Activated naive CD4-positive, alpha-beta T cell treated with anti-CD3 and anti-CD28 coated beads, Interleukin-2, amount 50 U/mL, for 24 hours (primary cell): ENCODE measurements at regions not wholly inside any gene's neighbourhood (a gene's known extent, or its start where the extent isn't known, plus 50 kb on each side); places are given as distances from the start of the nearest gene placed in this dataset.
"Not testable (repeated sequence)": the region's sequence is repeated elsewhere in the genome, so short reads cannot be mapped to it uniquely, and the experiment has no call there.

Experiments used
- H3K27ac Mint-ChIP-seq: one replicate; pipeline ENCODE4 v1.8.0; 2021; ENCODE audit warnings: mild to moderate bottlenecking, mixed read lengths
- H3K27me3 Mint-ChIP-seq: one replicate; pipeline ENCODE4 v1.8.0; 2021; ENCODE audit warnings: mixed read lengths
- H3K36me3 Mint-ChIP-seq: one replicate; pipeline ENCODE4 v1.8.0; 2021; ENCODE audit warnings: mixed read lengths
- H3K4me1 Mint-ChIP-seq: one replicate; pipeline ENCODE4 v1.8.0; 2021; ENCODE audit warnings: mixed read lengths
- H3K4me3 Mint-ChIP-seq: one replicate; pipeline ENCODE4 v1.8.0; 2021; ENCODE audit warnings: mild to moderate bottlenecking, mixed read lengths
- H3K9me3 Mint-ChIP-seq: one replicate; pipeline ENCODE4 v1.8.0; 2021; ENCODE audit warnings: mixed read lengths

DNA sequence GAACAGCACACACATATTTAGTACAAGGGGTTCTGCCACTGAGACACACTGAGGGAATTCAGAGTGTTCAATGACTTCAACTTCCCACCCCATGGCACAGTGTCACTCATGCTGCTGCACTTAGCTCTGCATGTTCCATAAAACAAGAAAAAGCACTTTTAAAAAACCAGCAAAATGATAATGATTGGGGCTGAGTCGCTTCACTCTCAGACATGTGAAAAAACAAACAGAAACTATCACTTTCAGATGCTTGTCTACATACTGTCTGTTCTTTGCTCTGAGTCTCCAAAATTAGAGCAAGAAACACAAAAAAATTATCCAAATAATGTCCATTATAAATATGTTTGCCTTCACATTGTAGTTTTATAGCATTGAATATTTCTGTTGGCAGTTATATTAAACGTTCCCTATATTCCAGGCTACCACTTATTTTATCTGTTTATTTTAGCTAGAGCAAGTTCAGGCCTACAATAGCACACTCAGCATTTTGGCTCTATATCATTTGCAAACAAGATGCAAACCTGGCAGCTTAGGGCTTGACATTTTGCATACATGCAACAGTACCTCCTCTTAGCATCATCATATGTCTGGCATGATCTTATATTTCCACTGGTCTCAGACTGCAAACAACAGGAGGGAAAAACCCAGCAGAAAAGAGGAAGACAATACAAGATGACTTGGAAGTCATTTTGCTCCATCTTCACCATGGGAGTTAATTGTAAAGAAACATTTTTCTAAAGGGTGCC, 398.8 kb downstream of the HACE1 start:
- H3K4me3 Mint-ChIP-seq, result no peak overlapping the region
- no peak overlapping the region for H3K27ac Mint-ChIP-seq
- no peaks in the 10 kb centered on the region for H3K9me3 Mint-ChIP-seq

DNA sequence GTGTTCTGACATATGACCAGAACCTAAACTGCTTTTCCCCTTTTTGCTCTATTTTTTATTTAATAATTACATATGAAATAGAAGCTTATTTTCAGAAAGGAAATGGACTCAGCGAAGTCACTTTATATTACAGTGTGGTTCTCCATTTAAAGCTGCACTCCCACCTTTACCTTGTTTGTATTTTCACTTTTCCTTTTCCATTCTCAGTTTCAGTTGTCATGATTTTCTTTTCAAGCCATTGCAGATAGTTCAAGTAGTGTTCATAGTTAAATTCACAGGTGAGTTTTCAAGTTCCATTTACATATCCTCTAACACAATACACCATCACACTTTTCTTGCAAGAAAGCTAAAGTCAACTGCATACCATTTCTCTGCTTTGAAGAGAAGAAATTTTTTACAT, 400.2 kb downstream of the HACE1 start:
- H3K27ac Mint-ChIP-seq, result no peak overlapping the region
- no peaks in the 10 kb centered on the region for H3K27me3 Mint-ChIP-seq
- no peak overlapping the region for H3K4me3 Mint-ChIP-seq
- H3K9me3 Mint-ChIP-seq, result no peaks in the 10 kb centered on the region
- no peaks in the 10 kb centered on the region for H3K4me1 Mint-ChIP-seq
- no peaks in the 10 kb centered on the region for H3K36me3 Mint-ChIP-seq

More for the DNA sequence above, 398.8 kb downstream of the HACE1 start:
- Mint-ChIP-seq H3K36me3 (no peaks in the 10 kb centered on the region), H3K4me1 (no peaks in the 10 kb centered on the region), H3K27me3 (no peaks in the 10 kb centered on the region)

DNA sequence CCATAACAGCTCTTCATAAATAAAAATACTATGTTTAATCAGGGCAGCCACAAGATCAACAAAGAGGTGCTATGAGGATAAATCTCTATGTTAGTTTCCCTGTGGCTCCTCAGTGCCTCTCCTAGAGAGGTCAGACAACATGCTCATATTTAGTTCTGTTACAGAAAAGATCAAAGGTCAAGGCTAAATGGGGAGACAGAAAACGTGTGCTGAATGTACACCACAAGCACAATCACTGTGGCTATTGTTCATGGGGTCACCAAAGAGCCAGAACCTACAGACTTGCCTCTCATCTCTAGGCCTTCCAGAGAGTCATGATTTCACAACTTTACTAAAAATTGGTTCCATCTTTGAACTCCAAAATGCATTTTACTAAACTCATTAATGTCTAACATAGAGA, 409.8 kb downstream of the HACE1 start:
- Mint-ChIP-seq H3K36me3 (no peaks in the 10 kb centered on the region), H3K27ac (no peak overlapping the region), H3K27me3 (no peaks in the 10 kb centered on the region)

DNA sequence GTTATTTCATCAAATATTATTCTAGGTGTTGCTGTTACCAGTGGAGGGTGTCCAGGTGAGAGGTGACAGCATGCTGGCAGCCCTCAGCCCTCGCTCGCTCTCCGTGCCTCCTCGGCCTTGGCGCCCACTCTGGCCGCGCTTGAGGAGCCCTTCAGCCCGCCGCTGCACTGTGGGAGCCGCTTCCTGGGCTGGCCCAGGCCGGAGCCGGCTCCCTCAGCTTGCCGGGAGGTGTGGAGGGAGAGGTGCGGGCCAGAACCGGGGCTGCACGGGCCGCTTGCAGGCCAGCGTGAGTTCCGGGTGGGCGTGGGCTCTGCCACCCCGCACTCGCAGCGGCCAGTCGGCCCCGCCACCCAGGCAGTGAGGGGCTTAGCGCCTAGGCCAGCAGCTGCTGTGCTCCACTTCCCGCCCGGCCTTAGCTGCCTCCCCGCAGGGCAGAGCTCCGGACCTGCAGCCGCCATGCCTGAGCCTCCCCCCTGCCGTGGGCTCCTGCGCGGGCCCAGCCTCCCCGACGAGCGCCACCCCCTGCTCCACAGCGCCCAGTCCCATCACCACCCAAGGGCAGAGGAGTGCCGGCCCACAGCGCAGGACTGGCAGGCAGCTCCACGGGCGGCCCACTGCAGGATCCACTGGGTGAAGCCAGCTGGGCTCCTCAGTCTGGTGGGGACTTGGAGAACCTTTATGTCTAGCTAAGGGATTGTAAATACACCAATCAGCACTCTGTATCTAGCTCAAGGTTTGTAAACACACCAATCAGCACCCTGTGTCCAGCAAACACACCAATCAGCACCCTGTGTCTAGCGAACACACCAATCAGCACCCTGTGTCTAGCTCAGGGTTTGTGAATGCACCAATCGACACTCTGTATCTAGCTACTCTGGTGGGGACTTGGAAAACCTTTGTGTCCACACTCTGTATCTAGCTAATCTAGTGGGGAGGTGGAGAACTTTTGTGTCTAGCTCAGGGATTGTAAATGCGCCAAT, 413.3 kb downstream of the HACE1 start:
- H3K4me1 Mint-ChIP-seq, H3K27me3 Mint-ChIP-seq, H3K9me3 Mint-ChIP-seq, H3K4me3 Mint-ChIP-seq, H3K36me3 Mint-ChIP-seq, H3K27ac Mint-ChIP-seq: not testable (repeated sequence)

More for the DNA sequence above, 409.8 kb downstream of the HACE1 start:
- Mint-ChIP-seq H3K9me3 (no peaks in the 10 kb centered on the region), H3K4me1 (no peaks in the 10 kb centered on the region), H3K4me3 (no peak overlapping the region)

DNA sequence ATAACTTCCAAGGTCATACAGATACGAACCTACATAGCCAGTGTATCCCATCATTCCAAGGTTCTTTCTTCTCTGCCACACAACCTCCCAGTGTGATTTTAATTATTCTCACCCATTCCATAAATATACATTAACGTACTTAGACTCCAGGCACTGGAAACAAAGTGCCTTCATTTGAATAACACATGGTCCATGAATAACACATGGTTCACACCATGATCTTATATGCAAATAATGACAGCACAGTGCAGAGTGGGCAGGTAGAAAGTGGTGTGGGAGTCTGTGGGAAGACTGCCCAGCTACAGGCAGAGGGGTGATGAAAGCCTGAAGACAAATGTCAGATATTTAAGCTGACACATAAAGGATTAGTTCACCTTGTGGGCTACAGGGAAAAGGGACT, 425.2 kb downstream of the HACE1 start:
- Mint-ChIP-seq H3K4me3 (no peak overlapping the region), H3K27ac (no peak overlapping the region), H3K27me3 (peaks cover 1% of the 10 kb centered on the region), H3K9me3 (no peaks in the 10 kb centered on the region), H3K4me1 (no peaks in the 10 kb centered on the region), H3K36me3 (no peaks in the 10 kb centered on the region)

DNA sequence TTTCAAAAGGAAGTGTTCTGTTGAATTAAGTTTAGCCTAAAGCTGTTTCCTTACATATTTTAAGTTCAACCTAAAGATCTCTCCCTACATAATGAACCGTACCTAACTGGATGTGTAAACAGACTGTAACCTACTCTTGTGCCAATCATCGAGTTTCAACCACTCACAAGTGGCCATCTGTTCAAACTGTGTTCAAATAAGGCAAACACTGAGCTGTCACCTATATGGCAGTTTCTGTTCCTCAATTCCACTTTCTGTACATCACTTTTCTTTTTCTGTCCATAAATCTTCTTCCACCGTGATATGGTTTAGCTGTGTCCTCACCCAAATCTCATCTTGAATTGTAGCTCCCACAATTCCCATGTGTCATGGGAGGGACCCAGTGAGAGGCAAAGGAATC, 428.6 kb downstream of the HACE1 start:
- no peak overlapping the region for H3K4me3 Mint-ChIP-seq
- no peaks in the 10 kb centered on the region for H3K9me3 Mint-ChIP-seq
- H3K27ac Mint-ChIP-seq, result no peak overlapping the region
- no peaks in the 10 kb centered on the region for H3K4me1 Mint-ChIP-seq
- H3K36me3 Mint-ChIP-seq, result no peaks in the 10 kb centered on the region
- H3K27me3 Mint-ChIP-seq, result peaks cover 1% of the 10 kb centered on the region

DNA sequence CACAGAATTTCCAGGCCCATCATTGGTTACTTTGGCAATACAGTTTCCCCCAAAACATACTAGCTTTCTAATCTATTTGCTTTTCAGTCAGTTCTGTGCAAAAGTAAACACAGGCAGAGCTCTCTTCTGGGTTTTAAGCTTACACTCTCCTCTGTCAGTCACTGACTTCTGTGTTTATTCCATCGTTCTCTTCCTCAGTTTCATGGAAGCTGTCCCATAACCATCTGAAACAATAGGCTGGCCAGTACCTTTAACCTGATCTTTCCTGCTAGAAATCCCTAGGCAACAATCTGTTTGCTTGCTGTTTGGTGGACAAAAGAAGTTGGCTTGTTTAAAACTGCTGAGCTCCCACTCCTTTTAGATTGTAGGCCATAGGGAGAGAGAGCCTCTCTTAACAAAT, 431.5 kb downstream of the HACE1 start:
- peaks cover 7% of the 10 kb centered on the region for H3K9me3 Mint-ChIP-seq

DNA sequence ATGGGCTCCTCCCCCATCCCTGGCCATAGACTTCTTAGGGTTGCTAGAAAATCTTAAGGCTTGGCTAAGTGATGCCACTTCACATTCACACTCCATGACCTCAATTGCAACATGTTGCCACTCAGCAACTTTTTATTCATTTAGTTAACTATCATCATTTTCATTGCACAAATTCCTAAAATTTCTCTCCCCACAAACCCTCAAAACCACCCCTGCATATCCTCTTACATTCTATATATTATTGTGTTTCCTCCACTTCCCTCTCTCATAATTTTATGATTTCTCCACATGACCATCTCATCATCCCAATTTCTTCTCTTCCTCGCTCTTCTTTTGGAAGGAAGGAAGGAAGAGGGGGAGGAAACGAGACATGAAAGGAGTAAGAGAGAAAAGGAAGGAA, 436.0 kb downstream of the HACE1 start:
- H3K27me3 Mint-ChIP-seq, result no peaks in the 10 kb centered on the region
- no peaks in the 10 kb centered on the region for H3K4me1 Mint-ChIP-seq
- no peak overlapping the region for H3K27ac Mint-ChIP-seq
- H3K4me3 Mint-ChIP-seq, result no peak overlapping the region
- no peaks in the 10 kb centered on the region for H3K36me3 Mint-ChIP-seq
- peaks cover 15% of the 10 kb centered on the region for H3K9me3 Mint-ChIP-seq

More for the DNA sequence above, 431.5 kb downstream of the HACE1 start:
- no peak overlapping the region for H3K4me3 Mint-ChIP-seq
- no peaks in the 10 kb centered on the region for H3K36me3 Mint-ChIP-seq
- no peaks in the 10 kb centered on the region for H3K4me1 Mint-ChIP-seq
- peaks cover 1% of the 10 kb centered on the region for H3K27me3 Mint-ChIP-seq
- H3K27ac Mint-ChIP-seq, result no peak overlapping the region

DNA sequence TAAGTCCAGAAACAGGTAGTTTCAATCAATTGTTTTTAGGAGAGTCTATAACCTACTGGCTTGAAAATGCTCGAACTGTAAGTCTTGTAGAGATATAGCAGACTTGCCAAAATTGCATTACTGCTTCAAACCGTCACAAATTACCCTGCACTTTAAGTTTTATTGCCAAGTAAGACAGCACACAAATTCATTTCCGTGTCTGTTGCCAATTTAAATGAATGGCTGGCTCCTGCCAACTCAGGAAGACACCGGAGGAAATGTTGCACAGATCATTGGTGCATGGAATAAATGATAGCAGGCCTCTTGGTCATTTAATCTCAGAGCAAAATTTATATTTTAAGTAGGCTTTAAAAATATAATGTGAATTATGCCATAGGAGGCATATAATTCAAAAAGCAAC, 438.1 kb downstream of the HACE1 start:
- H3K27me3 Mint-ChIP-seq, result peaks cover 1% of the 10 kb centered on the region
- H3K9me3 Mint-ChIP-seq, result peaks cover 15% of the 10 kb centered on the region
- H3K4me1 Mint-ChIP-seq, result no peaks in the 10 kb centered on the region
- no peaks in the 10 kb centered on the region for H3K36me3 Mint-ChIP-seq
- H3K4me3 Mint-ChIP-seq, result no peak overlapping the region
- H3K27ac Mint-ChIP-seq, result no peak overlapping the region

DNA sequence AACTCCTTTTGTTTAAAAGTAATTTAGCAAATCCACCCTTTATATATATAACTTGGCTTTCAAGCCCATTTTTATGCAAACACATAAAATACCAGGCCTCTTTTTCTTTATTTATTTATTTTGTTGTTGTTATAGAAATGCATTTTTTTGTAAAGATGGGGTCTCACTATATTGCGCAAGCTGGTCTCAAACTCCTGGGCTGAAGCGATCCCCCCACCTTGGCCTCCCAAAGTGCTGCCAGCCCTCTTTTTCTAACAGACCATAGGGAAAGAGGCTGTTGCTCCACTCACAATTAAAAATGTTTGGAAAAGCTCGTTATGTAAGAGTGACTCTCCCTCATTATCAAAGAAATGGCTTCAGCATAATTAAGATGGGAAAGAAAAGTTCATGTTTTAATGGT, 440.9 kb downstream of the HACE1 start:
- Mint-ChIP-seq H3K27me3 (peaks cover 1% of the 10 kb centered on the region), H3K4me1 (no peaks in the 10 kb centered on the region), H3K36me3 (no peaks in the 10 kb centered on the region), H3K4me3 (no peak overlapping the region), H3K27ac (no peak overlapping the region), H3K9me3 (peaks cover 15% of the 10 kb centered on the region)

DNA sequence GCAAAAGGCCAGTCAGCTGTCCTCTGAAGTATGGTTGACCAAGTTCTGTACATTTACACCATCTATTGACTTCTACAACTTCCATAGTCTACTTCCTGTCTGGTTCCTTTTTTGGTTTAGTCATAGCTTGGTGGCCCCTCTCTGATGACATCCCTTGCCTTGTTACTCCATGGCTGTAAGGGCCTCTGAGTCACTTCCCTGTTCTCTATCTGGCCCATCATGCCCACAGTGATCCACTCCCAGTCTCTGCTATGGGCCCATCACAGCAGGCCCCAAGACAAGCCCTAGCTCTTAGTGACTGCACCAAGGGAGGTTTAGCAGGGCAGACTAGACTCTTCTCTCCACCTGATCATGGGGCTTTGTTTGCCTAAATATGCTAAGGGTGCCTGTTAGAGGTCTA, 441.6 kb downstream of the HACE1 start:
- H3K4me3 Mint-ChIP-seq, result no peak overlapping the region
- H3K27me3 Mint-ChIP-seq, result peaks cover 1% of the 10 kb centered on the region
- no peak overlapping the region for H3K27ac Mint-ChIP-seq
- H3K9me3 Mint-ChIP-seq, result peaks cover 8% of the 10 kb centered on the region
- no peaks in the 10 kb centered on the region for H3K36me3 Mint-ChIP-seq
- H3K4me1 Mint-ChIP-seq, result no peaks in the 10 kb centered on the region

DNA sequence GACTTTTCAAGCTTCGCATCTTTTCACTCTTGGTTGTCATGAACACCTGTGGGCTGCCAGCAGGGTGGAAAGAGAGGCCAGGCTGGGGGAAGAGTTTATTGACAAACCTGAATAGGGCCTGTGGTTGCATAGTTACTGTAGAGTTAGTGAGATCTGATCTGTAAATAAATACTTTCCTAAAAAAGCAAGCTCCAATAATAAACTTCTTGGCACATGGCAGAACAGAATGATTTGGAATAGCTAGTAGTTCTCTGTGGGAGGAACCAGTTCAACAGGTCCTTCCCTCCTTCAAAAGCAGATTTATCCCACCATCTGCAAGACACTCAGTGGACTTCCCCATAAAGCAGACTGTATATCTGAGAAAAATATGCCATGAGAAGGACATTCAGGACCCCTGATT, 445.0 kb downstream of the HACE1 start:
- no peak overlapping the region for H3K27ac Mint-ChIP-seq
- H3K9me3 Mint-ChIP-seq, result no peaks in the 10 kb centered on the region
- no peaks in the 10 kb centered on the region for H3K4me1 Mint-ChIP-seq
- no peaks in the 10 kb centered on the region for H3K36me3 Mint-ChIP-seq
- H3K27me3 Mint-ChIP-seq, result peaks cover 1% of the 10 kb centered on the region
- H3K4me3 Mint-ChIP-seq, result no peak overlapping the region

DNA sequence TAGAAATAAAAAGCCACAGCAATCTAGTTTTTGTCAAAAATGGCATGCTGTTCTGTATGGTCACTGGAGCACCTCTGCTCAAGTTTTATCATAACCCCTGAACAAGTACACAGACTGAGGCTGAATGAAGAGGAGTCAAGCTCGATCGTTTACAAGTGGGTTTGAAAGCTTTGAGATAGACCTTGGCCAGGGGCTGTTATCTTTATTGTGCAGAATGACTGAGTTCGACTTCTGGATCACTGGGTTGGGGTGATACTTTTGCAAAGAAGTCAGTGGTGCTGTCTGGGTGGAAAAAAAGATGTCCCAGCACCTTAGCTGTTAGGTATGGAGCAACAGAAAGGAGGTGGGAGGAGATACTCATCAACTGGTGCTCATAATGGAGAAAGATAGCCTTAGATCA, 446.0 kb downstream of the HACE1 start:
- Mint-ChIP-seq H3K4me3 (no peak overlapping the region), H3K9me3 (no peaks in the 10 kb centered on the region), H3K4me1 (no peaks in the 10 kb centered on the region), H3K27ac (no peak overlapping the region), H3K36me3 (no peaks in the 10 kb centered on the region), H3K27me3 (peaks cover 1% of the 10 kb centered on the region)

DNA sequence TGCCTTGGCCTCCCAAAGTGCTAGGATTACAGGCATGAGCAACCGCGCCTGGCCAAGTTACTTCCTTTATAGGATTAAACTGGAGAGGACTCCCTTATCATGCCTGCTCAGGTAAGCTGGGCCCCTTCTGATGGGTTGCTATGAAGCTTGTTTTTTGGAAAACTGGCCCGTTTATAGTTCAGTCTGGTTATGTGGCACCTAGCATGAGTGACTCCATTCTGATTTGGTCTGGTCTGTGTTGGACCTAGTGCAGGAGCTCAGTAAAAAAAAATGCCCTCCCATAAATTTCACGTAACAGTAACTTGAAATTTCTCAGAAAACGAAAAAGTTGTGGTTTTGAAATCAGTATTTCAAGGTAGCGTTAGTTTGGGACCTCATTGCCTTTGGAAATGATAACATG, 448.4 kb downstream of the HACE1 start:
- no peak overlapping the region for H3K4me3 Mint-ChIP-seq
- no peaks in the 10 kb centered on the region for H3K36me3 Mint-ChIP-seq
- no peaks in the 10 kb centered on the region for H3K4me1 Mint-ChIP-seq
- H3K9me3 Mint-ChIP-seq, result no peaks in the 10 kb centered on the region
- H3K27ac Mint-ChIP-seq, result no peak overlapping the region
- no peaks in the 10 kb centered on the region for H3K27me3 Mint-ChIP-seq

DNA sequence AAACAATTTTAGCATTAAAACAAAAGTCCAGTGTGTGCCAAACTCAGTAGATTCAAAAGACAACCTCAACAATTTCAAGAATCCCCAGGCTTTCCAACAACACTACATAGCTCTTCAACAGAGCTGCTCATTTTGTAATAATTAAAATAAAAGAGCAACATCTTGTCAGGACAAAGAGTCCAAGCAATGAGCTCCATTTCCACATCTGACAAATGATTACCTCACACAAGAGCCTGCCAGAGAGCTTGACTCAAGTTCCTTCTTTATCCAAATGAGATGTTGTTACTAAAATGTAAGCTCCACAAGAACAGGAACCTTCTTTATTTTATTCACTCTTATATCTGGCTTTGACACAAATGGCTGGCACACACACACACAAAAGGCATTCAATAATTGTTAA, 449.8 kb downstream of the HACE1 start:
- H3K27ac Mint-ChIP-seq, result no peak overlapping the region
- no peaks in the 10 kb centered on the region for H3K36me3 Mint-ChIP-seq
- H3K4me3 Mint-ChIP-seq, result no peak overlapping the region
- H3K27me3 Mint-ChIP-seq, result no peaks in the 10 kb centered on the region
- no peaks in the 10 kb centered on the region for H3K9me3 Mint-ChIP-seq
- H3K4me1 Mint-ChIP-seq, result no peaks in the 10 kb centered on the region

DNA sequence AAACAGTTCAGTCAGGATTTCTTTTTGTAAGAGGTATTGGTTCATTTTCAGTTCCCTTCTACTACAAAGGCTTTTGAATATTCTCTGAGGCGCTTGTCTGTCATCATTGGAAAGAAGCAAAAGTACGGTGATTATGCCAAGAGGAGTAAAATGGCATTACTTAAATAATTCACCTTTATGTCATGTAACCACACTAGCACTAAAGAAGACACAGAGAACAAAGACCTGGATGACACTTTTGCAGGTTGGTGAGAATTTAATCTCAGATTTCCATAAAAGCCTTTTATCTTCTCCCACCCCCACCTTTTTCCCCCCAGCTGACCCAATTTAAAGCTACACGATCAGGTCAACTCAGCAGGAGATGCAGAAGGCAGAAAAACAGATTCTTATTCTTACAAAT, 451.8 kb downstream of the HACE1 start:
- H3K4me3 Mint-ChIP-seq, result no peak overlapping the region
- H3K9me3 Mint-ChIP-seq, result no peaks in the 10 kb centered on the region
- peaks cover 4% of the 10 kb centered on the region for H3K27me3 Mint-ChIP-seq
- no peaks in the 10 kb centered on the region for H3K36me3 Mint-ChIP-seq
- no peak overlapping the region for H3K27ac Mint-ChIP-seq
- H3K4me1 Mint-ChIP-seq, result no peaks in the 10 kb centered on the region
